Cardiac muscle cell (in vitro differentiated cells and primary cell): ENCODE measurements at regions not wholly inside any gene's neighbourhood (a gene's known extent, or its start where the extent isn't known, plus 50 kb on each side); places are given as distances from the start of the nearest gene placed in this dataset.

Source experiments
- DNase-seq, 2 donors: peaks; one replicate each; pipeline versions ENCODE4 v3.0.0 to v3.0.0-alpha.2; 2010 to 2017; ENCODE audit warnings: low read depth in 1 of 2, low spot score in 1 of 2
- H3K27ac ChIP-seq: fragments of 200-600 bp; sonication (generic); 2 replicates; pipeline ENCODE4 v1.5.1; 2016
- H3K27me3 ChIP-seq: fragments of 200-600 bp; sonication (generic); 2 replicates; pipeline ENCODE4 v1.6.0; 2016; ENCODE audit warnings: control low read depth
- H3K36me3 ChIP-seq: fragments of 200-600 bp; sonication (generic); 2 replicates; pipeline ENCODE4 v1.5.1; 2016; ENCODE audit warnings: control low read depth
- H3K4me1 ChIP-seq: fragments of 200-600 bp; sonication (generic); 2 replicates; pipeline ENCODE4 v1.8.1; 2017; ENCODE audit warnings: low read depth, mild to moderate bottlenecking, mixed run types
- H3K4me3 ChIP-seq: fragments of 200-600 bp; sonication (generic); 2 replicates; pipeline ENCODE4 v1.5.1; 2016; ENCODE audit warnings: mild to moderate bottlenecking
- H3K9me3 ChIP-seq: fragments of 200-600 bp; sonication (generic); 2 replicates; pipeline ENCODE4 v1.5.1; 2017; ENCODE audit warnings: low read depth, mild to moderate bottlenecking, control low read depth
- TF ChIP-seq, protein P1 (sequence below): IDR thresholded peaks from 2 replicates; pipeline ENCODE4 v1.5.1; 2012; ENCODE audit warnings: low read depth, mild to moderate bottlenecking, low read length

DNA sequence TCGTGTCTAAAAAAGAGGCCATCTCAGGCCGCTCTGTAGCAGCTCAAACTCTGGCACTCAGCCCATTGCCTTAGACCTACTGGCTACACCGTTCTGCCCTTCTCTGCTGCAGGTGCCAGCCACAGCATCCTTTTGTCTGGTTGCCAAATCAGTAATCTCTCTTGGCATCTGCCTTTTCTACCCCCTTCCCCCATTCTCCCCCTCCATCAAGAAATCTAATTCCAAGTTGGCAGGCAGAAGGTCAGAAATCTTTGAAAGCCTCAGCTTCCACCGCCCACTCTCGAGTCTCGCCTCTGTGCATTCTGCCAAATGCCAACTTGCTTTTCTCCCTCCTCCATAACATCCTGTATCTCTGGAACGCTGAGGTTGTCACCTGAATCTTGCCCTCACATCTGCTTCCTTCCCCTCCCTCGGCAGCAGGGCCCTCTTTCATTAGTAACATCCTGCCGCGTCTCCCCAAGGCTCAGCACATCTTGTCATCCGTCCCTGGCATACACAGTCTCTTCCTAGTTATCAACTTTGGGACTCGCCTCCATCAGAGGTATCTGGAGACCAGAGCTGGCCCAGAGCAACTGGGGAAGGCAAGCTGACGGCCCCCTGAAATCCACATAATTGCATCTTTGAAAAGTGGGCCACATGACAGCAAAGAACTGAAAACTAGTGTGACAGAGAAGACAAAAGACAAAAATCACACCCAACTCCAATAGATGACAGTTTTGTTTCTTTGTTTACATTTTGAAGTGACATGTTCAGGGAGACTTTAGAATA, 312.0 kb upstream of the CCDC54 start:
- H3K27me3 ChIP-seq: no peaks in the 10 kb centered on the region
- H3K4me1 ChIP-seq: peaks cover 3% of the 10 kb centered on the region
- TF ChIP-seq, protein P1, sequence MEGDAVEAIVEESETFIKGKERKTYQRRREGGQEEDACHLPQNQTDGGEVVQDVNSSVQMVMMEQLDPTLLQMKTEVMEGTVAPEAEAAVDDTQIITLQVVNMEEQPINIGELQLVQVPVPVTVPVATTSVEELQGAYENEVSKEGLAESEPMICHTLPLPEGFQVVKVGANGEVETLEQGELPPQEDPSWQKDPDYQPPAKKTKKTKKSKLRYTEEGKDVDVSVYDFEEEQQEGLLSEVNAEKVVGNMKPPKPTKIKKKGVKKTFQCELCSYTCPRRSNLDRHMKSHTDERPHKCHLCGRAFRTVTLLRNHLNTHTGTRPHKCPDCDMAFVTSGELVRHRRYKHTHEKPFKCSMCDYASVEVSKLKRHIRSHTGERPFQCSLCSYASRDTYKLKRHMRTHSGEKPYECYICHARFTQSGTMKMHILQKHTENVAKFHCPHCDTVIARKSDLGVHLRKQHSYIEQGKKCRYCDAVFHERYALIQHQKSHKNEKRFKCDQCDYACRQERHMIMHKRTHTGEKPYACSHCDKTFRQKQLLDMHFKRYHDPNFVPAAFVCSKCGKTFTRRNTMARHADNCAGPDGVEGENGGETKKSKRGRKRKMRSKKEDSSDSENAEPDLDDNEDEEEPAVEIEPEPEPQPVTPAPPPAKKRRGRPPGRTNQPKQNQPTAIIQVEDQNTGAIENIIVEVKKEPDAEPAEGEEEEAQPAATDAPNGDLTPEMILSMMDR: no peak
- DNase-seq: peak in 1 of 2 donors; percentile 18
- no peak overlapping the region for H3K27ac ChIP-seq
- H3K4me3 ChIP-seq: no peak overlapping the region
- H3K9me3 ChIP-seq: no peaks in the 10 kb centered on the region
- no peaks in the 10 kb centered on the region for H3K36me3 ChIP-seq

DNA sequence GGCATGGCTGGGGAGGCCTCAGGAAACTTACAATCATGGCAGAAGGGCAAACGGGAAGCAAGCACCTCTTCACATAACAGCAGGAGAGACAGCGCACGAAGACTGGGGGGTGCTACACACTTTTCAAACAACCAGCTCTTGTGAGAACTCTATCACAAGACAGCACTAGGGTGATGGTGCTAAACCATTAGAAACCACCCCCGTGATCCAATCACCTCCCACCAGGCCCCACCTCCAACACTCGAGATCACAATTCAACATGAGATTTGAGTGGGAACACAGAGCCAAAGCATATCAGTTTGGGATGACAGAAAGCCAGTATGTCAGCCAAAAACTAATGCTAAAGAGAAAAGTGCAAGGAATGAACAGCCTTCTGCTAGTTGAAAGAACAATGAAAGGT, 309.8 kb upstream of the CCDC54 start:
- Histone ChIP-seq H3K27ac (no peak overlapping the region), H3K36me3 (no peaks in the 10 kb centered on the region), H3K9me3 (no peaks in the 10 kb centered on the region), H3K27me3 (no peaks in the 10 kb centered on the region), H3K4me3 (no peak overlapping the region), H3K4me1 (peaks cover 3% of the 10 kb centered on the region)
- no peak for DNase-seq
- TF ChIP-seq, protein P1: no peak

DNA sequence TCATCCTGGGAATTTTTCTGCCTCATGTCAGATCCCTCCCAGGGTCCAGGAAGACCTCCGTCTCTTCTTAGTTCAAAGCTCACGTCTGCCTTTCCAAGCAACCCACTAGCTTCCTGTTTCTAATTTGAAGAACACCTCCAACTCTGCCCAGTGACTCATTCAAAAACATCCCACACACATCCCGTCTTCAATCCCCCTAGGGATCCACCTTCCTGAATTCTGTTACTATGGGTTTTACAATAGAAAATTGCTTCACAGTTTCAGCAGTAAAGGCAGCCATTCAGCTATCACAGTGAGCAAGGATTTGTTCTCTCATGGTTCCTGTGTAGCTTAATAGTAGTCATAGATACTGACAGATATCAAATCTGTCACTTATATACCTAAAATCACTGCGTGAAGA, 308.3 kb upstream of the CCDC54 start:
- Histone ChIP-seq H3K36me3 (no peaks in the 10 kb centered on the region), H3K4me1 (peaks cover 3% of the 10 kb centered on the region), H3K27me3 (no peaks in the 10 kb centered on the region), H3K4me3 (no peak overlapping the region), H3K9me3 (no peaks in the 10 kb centered on the region), H3K27ac (no peak overlapping the region)
- TF ChIP-seq, protein P1: no peak
- DNase-seq: peak in 1 of 2 donors; percentile 93

DNA sequence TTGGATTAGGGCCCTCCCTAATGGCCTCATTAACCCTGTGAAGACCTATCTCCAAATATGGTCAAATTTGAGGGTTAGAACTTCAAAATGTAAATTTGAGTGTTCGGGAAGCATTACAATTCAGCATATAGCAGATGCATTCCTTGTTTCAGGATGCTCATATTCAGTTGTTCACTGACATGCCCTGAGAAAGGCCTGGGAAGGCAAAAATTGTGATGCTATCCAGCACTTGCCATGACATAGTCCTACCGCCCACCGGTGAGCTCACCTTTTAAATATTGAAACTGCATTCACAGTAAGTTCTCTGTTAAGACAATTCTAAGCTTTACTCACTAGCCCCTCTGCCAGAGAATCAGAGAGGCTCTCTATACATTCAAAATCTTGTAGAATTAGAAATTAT, 300.3 kb upstream of the CCDC54 start:
- TF ChIP-seq, protein P1: no peak
- H3K27me3 ChIP-seq: no peaks in the 10 kb centered on the region
- no peak for DNase-seq
- no peak overlapping the region for H3K27ac ChIP-seq
- H3K4me3 ChIP-seq: no peak overlapping the region
- H3K4me1 ChIP-seq: no peaks in the 10 kb centered on the region
- no peaks in the 10 kb centered on the region for H3K9me3 ChIP-seq
- no peaks in the 10 kb centered on the region for H3K36me3 ChIP-seq

DNA sequence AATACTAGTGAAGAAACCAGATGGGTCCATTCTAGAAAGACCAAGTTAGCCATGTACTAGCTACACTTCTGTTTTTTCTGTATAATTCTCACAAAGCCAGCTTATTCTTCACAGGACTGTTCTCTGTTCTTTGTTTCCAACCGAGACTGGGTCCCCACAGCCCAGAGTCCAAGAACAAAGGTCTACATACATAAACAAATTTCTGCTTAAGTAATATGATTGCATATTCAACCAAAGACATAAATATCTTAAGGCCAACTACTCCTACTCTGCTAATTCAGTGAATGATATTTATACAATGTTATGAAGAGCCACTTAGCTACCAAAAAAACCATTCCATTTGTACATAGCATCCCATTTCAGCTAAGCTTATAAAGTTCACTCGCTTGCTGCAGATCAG, 299.8 kb upstream of the CCDC54 start:
- Histone ChIP-seq H3K4me3 (no peak overlapping the region), H3K27ac (no peak overlapping the region), H3K9me3 (no peaks in the 10 kb centered on the region), H3K4me1 (no peaks in the 10 kb centered on the region), H3K36me3 (no peaks in the 10 kb centered on the region), H3K27me3 (no peaks in the 10 kb centered on the region)
- TF ChIP-seq, protein P1: no peak
- no peak for DNase-seq

DNA sequence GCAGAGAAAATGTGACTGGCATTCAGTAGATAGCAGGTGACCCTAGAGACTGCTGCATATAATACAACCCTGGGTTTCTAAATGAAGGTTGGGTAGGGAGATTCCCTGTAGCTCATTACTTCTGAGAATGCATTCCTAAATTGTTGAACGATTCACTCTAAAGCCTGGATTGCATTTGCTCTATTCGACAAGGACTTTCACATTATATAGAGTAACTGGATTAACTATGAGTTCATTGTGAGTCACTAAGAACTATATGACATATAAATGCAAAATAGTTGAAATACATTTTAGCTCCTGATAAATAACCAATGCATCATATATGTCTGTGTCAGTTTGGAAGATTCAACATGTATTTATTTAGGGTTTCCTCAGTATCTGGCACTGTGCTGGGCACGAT, 294.7 kb upstream of the CCDC54 start:
- H3K9me3 ChIP-seq: no peaks in the 10 kb centered on the region
- no peak overlapping the region for H3K4me3 ChIP-seq
- TF ChIP-seq, protein P1: no peak
- no peaks in the 10 kb centered on the region for H3K36me3 ChIP-seq
- DNase-seq: no peak
- no peak overlapping the region for H3K27ac ChIP-seq
- H3K27me3 ChIP-seq: no peaks in the 10 kb centered on the region
- H3K4me1 ChIP-seq: no peaks in the 10 kb centered on the region
